ENCODE measurements at regions not wholly inside any gene's neighbourhood (a gene's known extent, or its start where the extent isn't known, plus 50 kb on each side); places are given as distances from the start of the nearest gene placed in this dataset.

DNA sequence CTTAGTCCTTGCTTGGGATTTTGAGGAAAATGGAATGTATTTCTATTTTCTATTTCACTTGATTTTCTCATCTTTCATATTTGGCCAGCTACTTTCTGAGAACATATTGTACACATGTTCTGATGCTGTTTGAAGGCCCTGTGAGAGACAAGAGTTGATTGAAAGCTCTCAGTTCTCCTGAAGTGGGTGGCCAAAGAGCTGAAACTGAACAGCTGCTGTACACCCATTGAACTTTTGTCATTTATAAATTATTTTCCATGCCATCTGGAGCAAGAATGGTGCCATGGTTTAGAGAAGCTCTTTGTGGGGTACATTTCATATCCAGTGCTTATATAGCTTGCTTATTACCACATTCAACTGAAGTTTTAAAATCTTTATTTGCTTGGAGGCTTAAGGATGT, 298.3 kb downstream of the PRL start:
- TF ChIP-seq CTCF (IDR thresholded peaks at IDR 0.05) (no peak), POLR2A (IDR thresholded peaks at IDR 0.05) (no peak)

All from heart left ventricle (tissue), 13 donors.